ENCODE measurements at regions not wholly inside any gene's neighbourhood (a gene's known extent, or its start where the extent isn't known, plus 50 kb on each side); places are given as distances from the start of the nearest gene placed in this dataset.

DNA sequence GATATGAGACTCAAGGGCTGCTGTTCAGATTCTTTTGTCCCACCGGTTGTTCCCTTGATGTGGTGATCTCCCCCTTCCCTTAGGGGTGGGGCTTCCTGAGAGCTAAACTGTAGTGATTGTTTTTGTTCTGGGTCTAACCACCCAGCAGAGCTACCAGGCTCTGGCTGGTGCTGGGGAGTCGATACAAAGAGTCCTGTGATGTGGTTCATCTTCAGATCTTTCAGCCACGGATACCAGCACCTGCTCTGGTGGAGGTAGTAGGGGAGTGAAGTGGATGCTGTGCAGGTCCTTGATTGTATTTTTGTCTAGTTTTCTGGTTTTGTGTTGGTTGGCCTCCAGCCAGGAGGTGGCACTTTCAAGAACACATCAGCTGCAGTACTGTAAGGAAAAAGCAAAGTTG, 801.6 kb downstream of the EPHA7 start:
- TF ChIP-seq, protein P1, sequence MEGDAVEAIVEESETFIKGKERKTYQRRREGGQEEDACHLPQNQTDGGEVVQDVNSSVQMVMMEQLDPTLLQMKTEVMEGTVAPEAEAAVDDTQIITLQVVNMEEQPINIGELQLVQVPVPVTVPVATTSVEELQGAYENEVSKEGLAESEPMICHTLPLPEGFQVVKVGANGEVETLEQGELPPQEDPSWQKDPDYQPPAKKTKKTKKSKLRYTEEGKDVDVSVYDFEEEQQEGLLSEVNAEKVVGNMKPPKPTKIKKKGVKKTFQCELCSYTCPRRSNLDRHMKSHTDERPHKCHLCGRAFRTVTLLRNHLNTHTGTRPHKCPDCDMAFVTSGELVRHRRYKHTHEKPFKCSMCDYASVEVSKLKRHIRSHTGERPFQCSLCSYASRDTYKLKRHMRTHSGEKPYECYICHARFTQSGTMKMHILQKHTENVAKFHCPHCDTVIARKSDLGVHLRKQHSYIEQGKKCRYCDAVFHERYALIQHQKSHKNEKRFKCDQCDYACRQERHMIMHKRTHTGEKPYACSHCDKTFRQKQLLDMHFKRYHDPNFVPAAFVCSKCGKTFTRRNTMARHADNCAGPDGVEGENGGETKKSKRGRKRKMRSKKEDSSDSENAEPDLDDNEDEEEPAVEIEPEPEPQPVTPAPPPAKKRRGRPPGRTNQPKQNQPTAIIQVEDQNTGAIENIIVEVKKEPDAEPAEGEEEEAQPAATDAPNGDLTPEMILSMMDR (IDR thresholded peaks at IDR 0.05; ENCODE audit: low read depth, low read length, missing input control), result no peak
- TF ChIP-seq FOXA1 (IDR thresholded peaks at IDR 0.05) (no peak), FOXA2 (IDR thresholded peaks at IDR 0.05) (no peak)

Data from liver (tissue), 2 donors.